ENCODE measurements at regions not wholly inside any gene's neighbourhood (a gene's known extent, or its start where the extent isn't known, plus 50 kb on each side); places are given as distances from the start of the nearest gene placed in this dataset.

DNA sequence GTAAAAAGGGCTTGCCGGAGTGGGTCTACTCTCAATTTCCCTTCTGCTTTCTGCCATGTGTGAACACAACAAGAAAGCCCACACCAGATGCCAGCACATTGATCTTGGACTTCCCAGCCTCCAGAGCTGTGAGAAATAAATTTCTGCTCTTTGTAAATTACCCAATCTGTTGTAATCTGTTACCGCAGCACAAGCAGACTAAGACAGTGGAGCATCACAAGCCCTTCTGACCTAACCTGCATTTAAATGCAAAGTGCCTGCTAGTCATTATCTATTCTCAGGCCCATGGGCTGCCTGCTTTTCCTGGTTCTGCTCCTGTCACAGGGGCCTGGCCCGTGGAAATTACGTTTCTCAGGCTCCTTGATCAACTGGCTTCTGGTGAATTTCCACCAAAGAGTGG, 199.3 kb upstream of the AUTS2 start:
- no peaks in the 10 kb centered on the region for H3K36me3 ChIP-seq
- intact Hi-C loops (cut with DNase I): no loop called here
- H3K4me1 ChIP-seq: no peaks in the 10 kb centered on the region
- no peaks in the 10 kb centered on the region for H3K27me3 ChIP-seq
- WGBS, 4 donors: 82 to 89% (median 87%) methylated on average over 4 of the region's 4 CpGs
- ATAC-seq (no peak), DNase-seq (no peak)
- peaks cover 0 to 5% (median 0%) of the 10 kb centered on the region in 12 donors for H3K9me3 ChIP-seq
- no peak overlapping the region for H3K4me3 ChIP-seq
- H3K27ac ChIP-seq: no peak overlapping the region
- TF ChIP-seq POLR2A (IDR thresholded peaks at IDR 0.05) (no peak), CTCF (IDR thresholded peaks at IDR 0.05) (no peak)

GRCh38 chr7:69399401-69399800, 198.9 kb upstream of the AUTS2 start:
- Histone ChIP-seq H3K9me3 (peaks cover 0 to 5% (median 0%) of the 10 kb centered on the region in 12 donors), H3K4me1 (no peaks in the 10 kb centered on the region), H3K27me3 (no peaks in the 10 kb centered on the region), H3K36me3 (no peaks in the 10 kb centered on the region), H3K4me3 (no peak overlapping the region), H3K27ac (no peak overlapping the region)
- no peak for TF ChIP-seq CTCF (IDR thresholded peaks at IDR 0.05)
- TF ChIP-seq POLR2A (IDR thresholded peaks at IDR 0.05): no peak
- DNase-seq (no peak), ATAC-seq (peak in 2 of 4 donors; percentile 41 to 59)
- intact Hi-C loops (cut with DNase I): no loop called here

DNA sequence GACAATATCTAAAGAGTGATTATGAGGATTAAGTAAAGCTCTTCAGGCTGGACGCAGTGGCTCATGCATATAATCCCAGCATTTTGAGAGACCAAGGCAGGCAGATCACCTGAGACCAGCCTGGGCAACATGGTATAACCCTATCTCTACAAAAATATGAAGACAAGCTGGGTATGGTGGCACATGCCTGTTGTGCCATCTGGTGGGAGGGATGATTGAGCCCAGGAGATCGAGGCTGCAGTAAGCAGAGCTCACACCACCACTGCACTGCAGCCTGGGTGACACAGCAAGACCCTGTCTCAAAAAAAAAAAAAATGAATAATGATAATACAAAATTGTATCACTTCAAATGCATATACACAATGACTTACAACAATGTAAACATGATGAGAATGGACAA, 195.6 kb upstream of the AUTS2 start:
- peaks cover 0 to 5% (median 0%) of the 10 kb centered on the region in 12 donors for H3K9me3 ChIP-seq
- DNase-seq (no peak), ATAC-seq (no peak)
- intact Hi-C loops (cut with DNase I): no loop called here
- no peaks in the 10 kb centered on the region for H3K4me1 ChIP-seq
- H3K4me3 ChIP-seq: no peak overlapping the region
- no peak for TF ChIP-seq POLR2A (IDR thresholded peaks at IDR 0.05)
- TF ChIP-seq CTCF (IDR thresholded peaks at IDR 0.05): no peak
- H3K27me3 ChIP-seq: no peaks in the 10 kb centered on the region
- H3K36me3 ChIP-seq: no peaks in the 10 kb centered on the region
- H3K27ac ChIP-seq: no peak overlapping the region
- WGBS, 4 donors: 69 to 88% (median 79%) methylated on average over 2 of the region's 2 CpGs

DNA sequence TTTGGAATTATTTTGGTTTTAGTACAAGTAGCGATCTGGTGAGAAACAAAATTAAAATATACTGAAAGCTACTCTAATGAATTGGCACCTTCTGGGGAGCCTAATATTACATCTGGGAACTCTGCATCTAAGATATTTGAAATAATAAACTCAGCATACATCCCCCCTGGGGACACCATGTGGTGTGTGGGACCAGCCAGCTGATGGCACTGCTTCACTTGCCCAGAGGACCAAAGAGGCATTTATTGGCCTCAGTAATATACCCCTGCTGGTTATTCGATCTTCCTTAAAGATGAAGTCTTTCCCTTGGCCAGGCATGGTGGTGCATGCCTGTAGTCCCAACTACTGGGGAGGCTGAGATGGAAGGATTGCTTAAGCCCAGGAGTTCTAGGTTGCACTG, 195.1 kb upstream of the AUTS2 start:
- no peaks in the 10 kb centered on the region for H3K4me1 ChIP-seq
- TF ChIP-seq CTCF (IDR thresholded peaks at IDR 0.05) (peak in 11 of 12 donors; percentile 11 to 55 (median 31)), POLR2A (IDR thresholded peaks at IDR 0.05) (no peak)
- WGBS, 4 donors: 58 to 68% (median 65%) methylated on average over 2 of the region's 2 CpGs
- H3K36me3 ChIP-seq: no peaks in the 10 kb centered on the region
- H3K4me3 ChIP-seq: no peak overlapping the region
- H3K9me3 ChIP-seq: peaks cover 0 to 5% (median 0%) of the 10 kb centered on the region in 12 donors
- DNase-seq (no peak), ATAC-seq (peak in 2 of 4 donors; percentile 45 to 49)
- no peaks in the 10 kb centered on the region for H3K27me3 ChIP-seq
- no peak overlapping the region for H3K27ac ChIP-seq
- intact Hi-C loops (cut with DNase I): no loop called here
